Daoy (cell line): ENCODE measurements at regions not wholly inside any gene's neighbourhood (a gene's known extent, or its start where the extent isn't known, plus 50 kb on each side); places are given as distances from the start of the nearest gene placed in this dataset.

Source experiments
- DNase-seq: peaks from one replicate; pipeline ENCODE4 v3.0.0-alpha.2; 2015; ENCODE audit warnings: low read depth

DNA sequence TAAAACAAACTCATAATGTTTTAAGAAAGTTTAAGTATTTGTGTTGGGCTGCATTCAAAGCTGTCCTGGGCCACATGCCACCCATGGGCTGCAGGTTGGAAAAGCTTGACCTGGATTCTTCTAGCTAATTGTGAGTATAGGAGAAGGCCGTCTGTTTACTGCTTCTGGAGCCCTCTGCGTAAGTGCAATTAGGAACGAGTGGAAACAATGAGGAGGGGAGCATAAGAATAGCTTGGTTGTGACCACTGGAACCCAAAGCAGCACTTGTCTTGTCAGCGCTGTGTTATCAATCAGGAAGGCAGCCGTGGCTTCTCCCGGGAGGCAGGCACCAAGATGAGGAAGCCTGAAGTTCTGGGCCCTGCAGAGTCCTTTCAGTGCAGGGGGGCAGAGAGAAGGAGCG is 110.4 kb upstream of the MBNL2 start:
- DNase-seq: no peak

DNA sequence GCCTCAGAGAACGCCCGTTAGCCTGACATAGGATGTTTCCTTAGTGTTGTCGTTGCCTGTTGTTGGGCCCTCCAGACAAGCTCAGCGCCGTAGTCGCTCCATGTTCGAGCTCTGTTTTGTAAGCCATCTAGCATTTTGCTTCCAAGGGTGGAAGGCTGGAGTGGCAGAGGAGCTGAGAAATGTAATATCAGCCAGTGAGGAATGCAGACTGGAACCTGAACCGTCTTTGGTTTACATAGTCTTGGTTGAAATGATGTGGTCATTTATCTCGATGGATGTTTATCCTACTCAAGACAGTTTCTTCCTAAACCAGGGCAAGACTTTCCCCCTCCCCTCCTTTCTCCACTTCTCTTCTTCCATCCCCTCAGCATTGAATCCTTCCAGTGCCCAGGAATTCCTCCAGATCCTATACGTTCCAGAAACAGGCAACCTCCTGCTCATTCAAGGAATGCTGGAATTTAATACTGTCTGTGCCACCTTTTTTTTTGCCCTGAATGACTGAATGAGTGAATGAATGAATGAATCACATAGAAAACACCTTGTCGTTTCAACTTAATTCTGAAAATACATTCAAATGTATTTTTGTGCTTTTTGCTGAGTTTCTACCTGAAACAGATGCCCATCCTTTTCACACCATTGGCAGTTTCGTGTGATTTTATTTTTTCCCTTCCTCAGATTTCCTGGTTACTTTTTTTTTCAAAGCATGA is 109.5 kb upstream of the MBNL2 start:
- DNase-seq: no peak

DNA sequence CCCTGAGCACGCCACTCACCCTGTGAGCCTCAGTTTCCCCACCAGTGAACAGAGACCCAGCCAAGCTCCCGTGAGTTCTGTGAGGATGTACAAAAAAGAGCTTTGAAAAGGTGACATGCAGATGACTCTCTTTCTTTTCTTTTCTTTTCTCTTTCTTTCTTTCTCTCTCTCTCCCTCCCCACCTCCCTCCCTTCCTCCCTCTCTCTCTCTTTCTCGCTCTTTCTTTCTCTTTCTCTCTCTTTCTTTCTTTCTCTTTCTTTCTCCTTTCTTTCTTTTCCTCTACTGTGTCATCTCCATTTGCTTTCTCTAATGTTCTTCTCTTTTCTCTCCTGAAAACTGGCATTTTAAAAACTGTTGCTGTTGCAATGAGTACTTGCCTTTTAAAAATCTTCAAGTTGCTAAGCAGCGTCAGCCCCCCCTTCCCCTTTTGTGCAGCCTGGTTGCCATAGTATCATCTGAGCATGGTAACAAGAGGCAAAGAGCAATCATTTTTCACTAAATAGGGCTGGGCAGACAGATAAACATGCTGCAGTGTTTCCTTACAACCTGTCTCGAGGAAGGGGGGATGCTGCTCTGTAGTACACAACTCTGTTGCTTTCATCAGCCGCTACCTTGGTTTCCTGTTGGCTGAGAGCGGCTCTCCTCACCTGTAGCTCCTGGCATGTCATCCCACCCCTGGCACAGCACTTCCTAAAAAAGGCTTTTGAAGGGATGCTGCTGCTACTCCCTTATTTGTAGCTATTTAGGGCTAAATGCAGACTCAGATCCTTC is 108.7 kb upstream of the MBNL2 start:
- DNase-seq: no peak

DNA sequence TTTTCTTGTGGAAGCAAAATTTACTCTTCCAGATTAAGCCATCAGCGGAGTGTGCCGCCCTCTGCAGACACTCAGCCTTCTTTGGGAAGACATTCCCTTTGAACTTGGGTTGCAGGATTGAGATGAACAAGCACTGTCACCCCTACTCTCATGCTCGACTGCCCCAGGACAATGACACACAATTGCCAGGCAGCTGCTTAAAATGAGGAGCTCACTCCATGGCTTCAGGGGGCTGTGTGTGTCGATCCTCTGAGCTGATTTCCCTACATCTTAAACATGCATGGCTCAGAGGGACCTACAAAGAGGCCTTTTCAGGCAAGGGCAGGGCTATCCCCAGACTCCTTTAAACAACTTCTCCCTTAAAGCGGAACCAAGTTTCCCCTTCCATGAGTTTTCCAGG is 107.5 kb upstream of the MBNL2 start:
- no peak for DNase-seq

DNA sequence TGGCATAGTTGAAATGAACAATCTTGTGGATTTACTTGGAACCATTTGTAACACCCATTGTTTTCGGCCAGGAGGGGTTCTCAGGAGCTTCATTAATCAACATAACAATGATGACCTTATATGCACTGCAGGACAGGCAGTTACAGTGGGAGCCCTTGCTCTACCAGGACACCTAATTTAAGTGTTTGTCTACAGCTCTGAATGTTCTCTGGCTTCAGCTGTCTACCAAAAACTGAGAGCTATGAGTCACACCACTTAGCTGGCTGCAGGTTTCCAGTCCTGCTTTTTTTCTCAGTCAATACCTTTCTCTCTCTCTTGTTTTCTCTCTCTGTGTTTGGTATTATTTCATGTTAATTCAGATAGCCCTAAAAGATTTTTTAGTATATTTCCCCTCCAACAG is 105.4 kb upstream of the MBNL2 start:
- DNase-seq: peak; percentile 46

DNA sequence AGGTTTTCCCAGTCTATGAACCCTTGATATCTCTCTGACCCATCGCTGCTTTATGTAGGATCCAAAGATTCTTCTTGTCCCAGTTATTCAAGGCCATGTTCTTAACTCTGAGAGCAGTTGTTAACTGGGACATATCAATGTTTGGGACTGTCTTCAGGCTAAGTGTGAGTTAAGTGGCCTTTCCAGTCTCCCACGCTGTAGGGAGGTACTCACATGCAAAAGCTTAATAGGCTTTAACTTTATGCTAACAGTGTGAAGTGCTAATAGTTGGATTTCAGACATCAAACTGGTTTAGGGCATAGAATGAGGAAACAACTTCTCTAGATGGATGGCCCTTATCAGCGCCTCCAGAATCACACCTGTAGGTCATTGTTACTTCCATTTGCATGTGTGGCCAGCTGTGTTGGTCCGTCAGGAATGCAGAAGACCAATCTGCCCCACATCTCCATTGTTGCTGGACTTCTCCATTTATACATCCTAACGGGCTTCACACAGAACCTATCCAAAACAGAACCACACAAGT is 104.7 kb upstream of the MBNL2 start:
- DNase-seq: no peak

DNA sequence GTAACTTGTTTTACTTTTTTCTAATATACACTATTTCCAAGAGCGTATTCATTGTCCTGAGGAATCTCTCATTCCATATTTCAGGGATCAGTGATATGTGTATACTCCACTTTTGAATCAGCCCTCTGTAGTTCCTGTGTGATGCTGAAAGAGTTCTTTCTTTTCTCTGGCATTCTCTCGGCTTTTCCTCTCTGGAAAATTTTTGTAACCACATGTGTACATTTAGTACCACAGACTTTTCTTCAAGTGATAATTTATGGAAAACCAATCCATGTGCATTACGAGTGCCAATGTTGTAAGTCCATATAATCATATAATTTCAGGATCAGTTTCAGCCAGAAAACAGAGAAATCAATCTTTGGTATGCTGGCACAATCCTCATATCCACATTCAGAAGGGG is 102.2 kb upstream of the MBNL2 start:
- no peak for DNase-seq

DNA sequence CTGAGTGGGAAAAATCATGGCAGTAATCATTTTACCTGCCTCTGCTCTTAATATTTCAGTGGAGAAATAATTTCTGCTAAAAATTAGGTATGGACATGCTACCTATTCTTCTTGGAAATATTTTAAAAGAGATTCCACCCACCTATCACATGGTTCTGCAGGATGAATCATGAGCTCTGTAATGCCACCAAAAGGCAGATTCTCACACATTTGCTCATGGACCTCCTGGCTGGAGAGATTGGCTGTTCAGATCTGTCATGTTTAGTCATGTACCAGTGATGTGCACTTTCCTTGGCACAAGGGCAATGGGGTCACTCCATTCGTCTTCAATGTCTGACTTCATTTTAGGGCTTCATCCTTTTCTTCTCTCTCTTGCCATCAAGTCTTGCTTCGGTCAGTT is 101.8 kb upstream of the MBNL2 start:
- DNase-seq: peak; percentile 51

DNA sequence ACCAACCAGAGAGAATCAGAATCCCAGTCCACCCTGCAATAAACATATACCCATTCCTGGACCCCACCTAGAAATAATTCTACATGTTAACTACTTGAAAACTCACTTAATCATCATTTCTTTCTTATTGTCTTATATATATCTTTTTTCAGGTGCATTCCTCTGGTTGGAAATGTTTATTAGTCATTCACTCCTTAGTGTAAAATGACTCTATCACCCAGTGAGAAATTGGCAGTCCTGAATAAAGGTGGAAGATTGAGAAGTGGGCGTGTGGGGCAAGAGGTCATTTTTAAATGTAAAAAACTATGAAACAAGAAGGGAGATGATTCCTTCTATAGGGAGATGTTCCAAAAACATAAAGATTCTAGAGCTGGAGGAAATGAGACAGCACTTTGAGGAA is 101.2 kb upstream of the MBNL2 start:
- no peak for DNase-seq

DNA sequence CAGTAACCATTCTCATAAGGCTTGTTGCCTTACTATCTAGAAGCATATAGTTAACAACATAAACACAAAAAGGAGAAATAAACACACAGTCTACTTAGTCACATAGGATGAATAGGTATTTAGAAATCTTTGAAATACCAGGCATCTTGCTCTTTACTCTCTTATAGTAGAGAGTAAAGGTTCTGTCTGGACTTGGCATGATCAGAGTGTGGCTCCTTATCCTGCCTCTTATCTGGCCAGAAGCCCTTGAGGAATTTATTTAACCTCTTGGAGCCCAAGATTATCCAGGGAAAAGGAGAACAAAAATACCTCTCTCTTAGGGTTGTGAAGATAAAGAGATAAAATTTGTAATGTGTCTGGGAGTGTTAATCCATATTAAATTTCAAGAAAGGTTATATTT is 100.2 kb upstream of the MBNL2 start:
- no peak for DNase-seq

DNA sequence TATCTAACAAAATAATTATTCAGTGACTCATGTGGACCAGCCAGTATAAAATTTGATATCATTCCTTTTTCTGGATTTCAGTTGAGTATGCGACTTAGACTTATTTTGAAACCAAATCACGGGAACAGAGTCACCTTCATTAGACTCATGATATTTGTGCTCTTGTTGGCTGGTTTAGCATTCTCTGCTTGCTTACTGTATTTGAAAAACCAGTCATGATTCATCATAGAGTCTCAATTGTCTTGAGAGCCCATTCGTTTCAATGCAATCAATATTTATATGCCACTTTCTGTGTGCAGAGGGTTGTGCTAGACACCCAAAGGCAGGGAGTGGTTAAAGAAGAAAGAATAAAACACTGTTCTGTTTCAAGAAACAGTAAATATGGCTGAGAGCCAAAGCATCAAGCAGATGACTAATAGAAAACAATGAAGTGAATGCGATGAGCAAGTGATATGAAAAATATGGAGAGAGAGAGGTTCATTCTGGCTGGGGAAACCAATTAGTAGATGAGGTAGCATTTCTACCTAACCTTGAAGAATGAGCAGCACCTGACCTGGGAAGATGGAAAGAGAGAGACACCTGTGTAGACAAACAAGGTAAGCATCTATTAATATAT is 99.6 kb upstream of the MBNL2 start:
- DNase-seq: peak; percentile 42

DNA sequence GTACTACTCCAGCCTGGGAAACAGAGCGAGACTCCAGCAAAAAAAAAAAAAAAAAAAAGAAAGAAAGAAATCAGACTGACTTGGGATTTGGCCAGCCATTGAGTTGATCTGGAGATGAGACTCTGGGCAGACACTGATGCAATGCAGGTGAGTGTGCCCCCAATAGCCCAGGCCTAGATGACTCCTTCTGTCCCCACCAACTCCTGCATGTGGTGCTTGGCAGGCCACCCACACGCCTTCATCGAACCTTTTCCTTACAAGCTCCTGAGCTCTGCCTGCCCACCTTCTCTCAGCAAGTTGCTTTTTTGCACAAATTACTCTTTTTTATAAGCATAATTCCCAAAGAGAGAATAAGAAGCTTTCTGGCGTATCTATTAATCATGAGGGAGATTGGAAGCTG is 97.9 kb upstream of the MBNL2 start:
- DNase-seq: no peak

DNA sequence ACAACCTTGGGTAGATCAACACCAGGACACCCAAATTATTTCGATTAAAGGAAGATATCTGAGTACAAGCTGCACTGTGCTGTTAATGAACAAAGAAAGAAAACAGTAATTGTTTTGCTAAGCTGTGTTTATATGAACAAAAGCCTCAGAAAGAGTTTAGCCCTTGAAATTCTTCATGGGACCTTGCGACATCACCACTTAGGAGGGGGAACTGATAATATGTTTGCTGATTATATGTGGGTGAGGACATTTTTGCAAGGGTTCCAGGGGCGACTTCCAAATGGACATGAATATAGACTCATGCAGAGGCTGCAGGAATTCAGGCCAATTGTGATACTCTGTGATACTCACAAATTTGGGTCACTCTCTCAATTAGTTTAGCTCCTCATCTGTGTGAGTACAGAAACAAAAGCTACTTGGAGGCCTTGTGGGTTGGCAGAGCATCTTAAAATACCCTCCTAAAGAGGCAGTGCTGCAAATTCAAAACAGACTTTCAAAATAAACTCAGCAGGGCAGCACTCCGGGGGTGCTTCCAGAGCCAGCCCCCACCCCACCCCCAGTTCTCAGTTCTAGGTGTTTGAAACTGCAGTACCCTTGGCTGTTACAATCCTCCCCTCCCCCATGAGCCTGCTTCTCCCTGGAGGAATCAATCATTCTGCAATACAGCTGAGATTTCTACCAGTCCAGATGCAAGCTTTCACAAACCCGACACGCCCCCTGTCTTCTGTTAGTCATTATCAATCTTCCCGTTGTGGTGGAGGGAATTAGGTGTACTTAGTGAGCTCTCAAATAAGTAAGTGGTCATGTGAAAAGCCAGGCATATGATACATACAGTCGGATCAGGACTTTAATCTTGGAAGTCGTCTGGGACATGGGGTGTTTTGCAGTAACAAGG is 97.0 kb upstream of the MBNL2 start:
- DNase-seq: peak; percentile 72

DNA sequence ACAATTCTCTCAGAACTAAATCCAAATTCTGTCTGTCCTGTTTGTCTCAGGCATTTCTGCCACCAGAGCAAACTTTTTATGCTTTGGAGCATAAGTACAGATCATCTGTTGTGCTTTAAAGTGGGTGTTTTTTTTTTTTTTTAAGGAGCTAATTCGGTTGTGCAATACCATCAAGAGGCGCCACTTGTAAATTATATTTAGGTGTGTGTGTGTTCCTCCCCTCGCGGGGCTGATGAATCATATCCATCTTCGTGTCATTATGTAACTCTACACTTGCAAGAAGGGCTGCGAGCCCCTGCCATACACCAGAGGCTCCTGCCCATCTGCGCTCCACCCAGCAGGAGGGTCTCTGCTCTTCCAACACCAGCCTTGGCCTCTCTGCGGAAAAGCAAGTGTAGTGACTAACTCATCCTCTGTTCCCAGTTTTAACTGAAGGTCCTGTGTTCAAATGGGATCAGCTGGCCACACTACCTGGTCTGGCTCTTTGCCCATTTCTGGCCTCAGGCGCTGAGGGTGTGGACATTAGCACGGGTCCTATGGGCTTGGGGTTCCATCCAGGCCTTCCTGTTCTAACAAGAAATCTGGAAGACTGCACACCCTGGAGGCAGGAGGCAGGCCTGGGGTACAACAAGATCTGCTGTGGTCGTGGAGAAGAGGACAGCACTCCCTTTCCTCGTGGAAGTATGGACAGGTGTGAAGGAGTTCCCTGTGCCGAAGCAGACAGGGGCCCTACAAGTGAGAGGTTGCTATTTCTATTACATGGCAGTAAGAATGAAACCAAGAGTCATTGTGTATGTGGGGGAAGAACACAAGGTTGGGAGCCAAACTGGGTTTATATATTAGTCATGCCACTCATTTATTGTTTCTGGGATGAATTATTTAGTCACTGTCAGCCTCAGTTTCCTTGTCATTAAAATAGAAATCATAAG is 96.1 kb upstream of the MBNL2 start:
- peak; percentile 46 for DNase-seq

DNA sequence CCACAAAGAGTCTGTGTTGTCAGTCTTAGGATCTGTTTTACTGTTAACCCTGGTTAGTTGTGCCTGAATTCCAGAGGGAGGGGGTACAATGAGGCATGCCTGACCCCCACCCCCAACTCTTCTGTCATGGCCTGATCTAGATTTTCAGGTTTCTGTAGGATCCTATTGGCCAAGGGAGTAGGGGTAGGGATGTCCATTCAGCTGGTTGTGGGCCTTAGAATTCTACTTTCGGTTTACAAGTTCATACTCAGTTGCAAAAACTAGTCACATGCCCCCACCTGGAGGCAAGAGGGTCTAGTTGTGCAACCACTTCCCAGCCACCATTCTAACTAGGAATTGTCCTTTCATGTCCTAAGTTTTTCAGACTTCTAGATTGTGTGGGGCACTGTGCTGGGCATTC is 94.3 kb upstream of the MBNL2 start:
- DNase-seq: no peak

DNA sequence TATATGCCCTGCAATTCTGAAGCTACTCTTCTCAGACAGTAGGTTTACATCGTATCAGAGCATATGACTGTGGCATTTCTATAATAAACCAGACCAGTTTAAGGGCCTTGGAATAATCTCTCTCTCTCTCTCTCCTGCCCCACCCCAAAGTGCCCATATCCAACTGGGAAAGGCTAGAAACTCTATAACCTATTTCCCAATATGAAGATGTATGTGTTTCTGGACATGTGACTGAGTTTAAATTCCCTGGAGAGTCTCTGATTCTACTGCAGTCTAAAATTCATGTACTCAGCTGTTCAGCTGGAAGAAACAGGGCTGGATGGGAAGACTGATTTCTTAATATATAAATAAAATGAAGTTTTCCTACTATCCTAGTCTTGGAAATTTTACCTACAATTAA is 91.9 kb upstream of the MBNL2 start:
- no peak for DNase-seq

DNA sequence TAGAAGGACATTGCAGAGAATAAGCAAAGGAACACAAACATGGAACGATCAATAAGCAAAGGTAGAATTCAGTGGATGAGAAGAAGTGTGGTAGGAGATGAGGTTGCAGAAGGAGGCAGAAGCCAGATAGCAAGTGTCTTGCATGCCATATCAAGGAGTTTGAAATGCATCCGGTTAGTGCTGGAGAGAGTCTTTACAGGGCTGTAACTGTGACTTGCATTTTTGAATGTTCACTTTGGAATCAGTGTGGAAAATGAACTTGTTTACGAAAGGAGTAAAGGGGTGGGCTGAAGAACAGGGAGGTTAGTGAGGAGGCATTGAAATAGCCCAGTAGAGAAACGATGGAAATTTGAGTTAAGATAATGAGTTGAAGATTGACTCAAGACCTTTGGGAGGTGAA is 90.7 kb upstream of the MBNL2 start:
- DNase-seq: no peak

DNA sequence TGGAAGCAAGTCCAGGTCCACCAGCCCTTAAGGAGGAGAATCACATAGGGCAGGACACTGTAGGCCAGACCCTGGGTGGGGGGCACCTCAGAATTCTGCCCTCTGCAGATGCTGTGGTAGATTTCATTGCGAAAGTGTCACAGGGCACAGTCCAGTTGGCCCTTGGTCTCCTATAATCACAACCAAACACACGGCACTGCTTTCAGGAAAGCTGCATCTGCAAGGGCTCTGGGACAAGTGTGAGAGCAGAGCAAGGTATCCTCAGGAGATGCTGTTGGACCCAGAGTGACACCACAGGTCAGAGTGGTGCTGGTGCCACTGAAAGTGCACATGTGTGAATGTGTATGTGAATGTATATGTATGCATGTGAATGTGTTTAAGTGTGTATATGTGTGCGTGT is 88.6 kb upstream of the MBNL2 start:
- no peak for DNase-seq

DNA sequence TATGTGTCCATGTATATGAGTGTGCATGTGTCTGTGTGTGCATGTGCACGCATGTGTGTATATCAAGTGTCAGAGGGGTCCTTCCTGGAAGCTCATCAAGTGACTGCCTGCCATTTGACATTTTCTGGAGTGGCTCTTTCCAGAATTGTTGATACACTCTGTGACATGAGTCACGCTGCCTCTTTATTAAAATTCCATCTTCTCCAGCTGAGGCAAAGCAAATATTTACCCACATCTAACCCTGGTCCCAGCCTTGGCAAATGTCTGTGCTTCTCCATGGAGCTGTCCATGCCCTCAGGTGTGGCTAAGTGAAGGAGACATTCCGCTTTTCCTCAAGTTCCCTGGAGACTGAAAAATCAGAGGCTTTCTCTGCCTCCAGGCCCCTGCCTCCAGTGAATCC is 88.2 kb upstream of the MBNL2 start:
- no peak for DNase-seq

DNA sequence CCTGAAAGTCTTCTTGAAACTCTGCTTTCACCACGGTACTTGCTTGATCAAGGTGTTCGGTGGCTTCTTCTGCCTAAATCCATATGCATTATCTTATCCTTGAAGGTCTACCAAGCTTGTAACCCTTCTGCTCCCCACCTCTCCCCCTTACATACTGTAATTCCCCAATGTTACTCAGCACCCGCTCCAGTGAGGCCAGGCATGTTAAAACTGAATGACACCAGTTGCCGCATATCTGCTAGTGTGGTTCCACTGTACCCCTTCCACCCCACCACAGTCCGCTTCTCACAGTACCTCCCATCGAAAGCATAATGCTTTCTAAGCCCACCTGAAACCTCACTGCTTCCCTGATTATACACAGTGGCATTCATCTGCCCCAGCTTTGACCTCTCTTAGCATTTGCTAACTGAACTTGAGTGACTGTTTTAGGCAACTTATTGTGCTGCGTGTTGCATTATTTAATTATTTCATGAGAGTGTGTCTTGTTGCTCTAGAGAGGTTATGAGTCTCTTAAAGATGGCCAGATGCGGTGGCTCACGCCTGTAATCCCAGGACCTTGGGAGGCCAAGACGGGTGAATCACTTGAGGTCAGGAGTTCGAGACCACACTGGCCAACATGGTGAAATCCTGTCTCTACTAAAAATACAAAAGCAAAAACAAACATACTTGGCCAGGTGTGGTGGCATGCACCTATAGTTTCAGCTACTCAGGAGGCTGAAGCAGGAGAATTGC is 87.6 kb upstream of the MBNL2 start:
- DNase-seq: no peak
